HG03025 (cell line): ENCODE measurements at regions not wholly inside any gene's neighbourhood (a gene's known extent, or its start where the extent isn't known, plus 50 kb on each side); places are given as distances from the start of the nearest gene placed in this dataset.

Experiments used
- ATAC-seq: cut with Tn5 transposase; IDR thresholded peaks from one replicate; pipeline ENCODE4 v1.9.1; 2021; ENCODE audit warnings: mild to moderate bottlenecking, moderate library complexity; ENCODE audit not compliant: unreplicated experiment, low FRiP score

GRCh38 chr1:232269988-232270387 lies 359.9 kb downstream of the SIPA1L2 start:
- no peak for ATAC-seq

- no peak for ATAC-seq
Observed at GRCh38 chr1:232267837-232268598, 361.9 kb downstream of the SIPA1L2 start.

- no peak for ATAC-seq
Observed at GRCh38 chr1:232267092-232267836, 362.7 kb downstream of the SIPA1L2 start.

- ATAC-seq, result no peak
Observed at GRCh38 chr1:232263452-232263851, 366.5 kb downstream of the SIPA1L2 start.

- no peak for ATAC-seq
Observed at GRCh38 chr1:232262991-232263390, 366.9 kb downstream of the SIPA1L2 start.

- no peak for ATAC-seq
Observed at GRCh38 chr1:232260861-232261260, 369.1 kb downstream of the SIPA1L2 start.

GRCh38 chr1:232260045-232260444 lies 369.9 kb downstream of the SIPA1L2 start:
- ATAC-seq, result no peak

GRCh38 chr1:232259333-232259732 lies 370.6 kb downstream of the SIPA1L2 start:
- ATAC-seq, result no peak

- ATAC-seq, result no peak
Observed at GRCh38 chr1:232252546-232253118, 377.3 kb downstream of the SIPA1L2 start.

- ATAC-seq, result no peak
Observed at GRCh38 chr1:232250838-232251237, 379.1 kb downstream of the SIPA1L2 start.

GRCh38 chr1:232249861-232250777 lies 379.8 kb downstream of the SIPA1L2 start:
- no peak for ATAC-seq

- no peak for ATAC-seq
Observed at GRCh38 chr1:232249339-232249738, 380.6 kb downstream of the SIPA1L2 start.

- ATAC-seq, result no peak
Observed at GRCh38 chr1:232248276-232248820, 381.6 kb downstream of the SIPA1L2 start.

- no peak for ATAC-seq
Observed at GRCh38 chr1:232247669-232248068, 382.3 kb downstream of the SIPA1L2 start.

- no peak for ATAC-seq
Observed at GRCh38 chr1:232244426-232244825, 385.5 kb downstream of the SIPA1L2 start.

- ATAC-seq, result no peak
Observed at GRCh38 chr1:232239998-232240397, 389.9 kb downstream of the SIPA1L2 start.

- ATAC-seq, result no peak
Observed at GRCh38 chr1:232239522-232239921, 390.4 kb downstream of the SIPA1L2 start.

- ATAC-seq, result no peak
Observed at GRCh38 chr1:232238009-232238408, 391.9 kb downstream of the SIPA1L2 start.

- no peak for ATAC-seq
Observed at GRCh38 chr1:232227306-232227705, 402.6 kb downstream of the SIPA1L2 start.

- no peak for ATAC-seq
Observed at GRCh38 chr1:232226197-232226712, 403.7 kb downstream of the SIPA1L2 start.
